T-cell (primary cell): ENCODE measurements at regions not wholly inside any gene's neighbourhood (a gene's known extent, or its start where the extent isn't known, plus 50 kb on each side); places are given as distances from the start of the nearest gene placed in this dataset.

ENCODE experiments used
- ATAC-seq, 4 experiments: fragments of 200-7000 bp in 3 of 4; fragments of 150-1000 bp in 1 of 4; cut with Tn5 transposase; replicated peaks in 1 of 4; 1 replicate in 3 of 4; 2 replicates in 1 of 4; pipeline ENCODE4 v1.10.0; 2021; ENCODE audit warnings: moderate library complexity in 3 of 4, mild to moderate bottlenecking in 2 of 4, moderate number of reproducible peaks in 1 of 4
- CTCF ChIA-PET, 2 donors: fragments of 300-600 bp; sonication (Branson Sonifier 250); formaldehyde crosslinking; loops; one replicate each; lab custom pipeline; 2022; ENCODE audit warnings: antibody characterized with exemption in 2 of 2; lab: Charles Lee
- POLR2A ChIA-PET, 2 donors: fragments of 300-600 bp; sonication (Branson Sonifier 250); formaldehyde crosslinking; loops; one replicate each; lab custom pipeline; 2022; ENCODE audit warnings: antibody characterized with exemption in 2 of 2; lab: Charles Lee
- DNase-seq, 35 experiments: peaks; one replicate each; pipeline versions ENCODE4 v3.0.0 to v3.0.0-alpha.2; 2013 to 2023
- H3K27ac ChIP-seq: one replicate; pipeline ENCODE4 v1.5.1; 2013; ENCODE audit warnings: low read length
- H3K27me3 ChIP-seq, 2 experiments: replicated peaks in 1 of 2; 1 replicate in 1 of 2; 2 replicates in 1 of 2; pipeline versions ENCODE4 v1.6.1 to v1.7.0; 2013; ENCODE audit warnings: low read length in 1 of 2, mixed read lengths in 1 of 2; ENCODE audit not compliant: control insufficient read depth in 2 of 2, insufficient read depth in 2 of 2; ENCODE audit errors: extremely low read depth in 1 of 2
- H3K36me3 ChIP-seq, 2 donors: 1 replicate in 1 of 2; 2 replicates in 1 of 2; pipeline versions ENCODE4 v1.6.1 to v1.7.0; 2013; ENCODE audit warnings: low read length in 1 of 2; ENCODE audit not compliant: control insufficient read depth in 2 of 2, insufficient read depth in 1 of 2; ENCODE audit errors: extremely low read depth in 1 of 2
- H3K4me1 ChIP-seq, 2 experiments: 1 replicate in 1 of 2; 2 replicates in 1 of 2; pipeline versions ENCODE4 v1.6.1 to v1.7.0; 2013; ENCODE audit warnings: low read length in 2 of 2, mixed read lengths in 1 of 2; ENCODE audit not compliant: insufficient read depth in 2 of 2, control insufficient read depth in 1 of 2; ENCODE audit errors: extremely low read depth in 1 of 2
- H3K4me3 ChIP-seq, 2 donors: 1 replicate in 1 of 2; 2 replicates in 1 of 2; pipeline versions ENCODE4 v1.5.1 to v1.7.0; 2013; ENCODE audit warnings: mild to moderate bottlenecking in 2 of 2, low read length in 1 of 2, moderate library complexity in 1 of 2; ENCODE audit not compliant: control insufficient read depth in 1 of 2; ENCODE audit errors: extremely low read depth in 1 of 2
- H3K9me3 ChIP-seq: 2 replicates; pipeline ENCODE4 v1.7.0; 2013
- H3K27ac Mint-ChIP-seq, 2 donors: one replicate each; pipeline ENCODE4 v1.8.0; 2020 to 2021; ENCODE audit warnings: mild to moderate bottlenecking in 2 of 2, mixed read lengths in 2 of 2
- H3K27me3 Mint-ChIP-seq, 2 donors: one replicate each; pipeline ENCODE4 v1.8.0; 2021 to 2022; ENCODE audit warnings: mixed read lengths in 2 of 2
- H3K36me3 Mint-ChIP-seq: one replicate; pipeline ENCODE4 v1.8.0; 2021; ENCODE audit warnings: mixed read lengths
- H3K4me1 Mint-ChIP-seq, 3 donors: one replicate each; pipeline ENCODE4 v1.8.0; 2020 to 2022; ENCODE audit warnings: mixed read lengths in 3 of 3, mild to moderate bottlenecking in 1 of 3
- H3K4me3 Mint-ChIP-seq, 3 donors: one replicate each; pipeline ENCODE4 v1.8.0; 2020 to 2022; ENCODE audit warnings: mild to moderate bottlenecking in 3 of 3, mixed read lengths in 3 of 3, moderate library complexity in 3 of 3
- H3K9me3 Mint-ChIP-seq, 3 donors: one replicate each; pipeline ENCODE4 v1.8.0; 2020 to 2022; ENCODE audit warnings: mixed read lengths in 3 of 3
- WGBS: methylation state at CpG from one replicate; pipeline ENCODE4 v1.1.5; 2013; ENCODE audit warnings: missing lambda C conversion rate; ENCODE audit not compliant: insufficient coverage; 5-methylcytosine and 5-hydroxymethylcytosine counted together

DNA sequence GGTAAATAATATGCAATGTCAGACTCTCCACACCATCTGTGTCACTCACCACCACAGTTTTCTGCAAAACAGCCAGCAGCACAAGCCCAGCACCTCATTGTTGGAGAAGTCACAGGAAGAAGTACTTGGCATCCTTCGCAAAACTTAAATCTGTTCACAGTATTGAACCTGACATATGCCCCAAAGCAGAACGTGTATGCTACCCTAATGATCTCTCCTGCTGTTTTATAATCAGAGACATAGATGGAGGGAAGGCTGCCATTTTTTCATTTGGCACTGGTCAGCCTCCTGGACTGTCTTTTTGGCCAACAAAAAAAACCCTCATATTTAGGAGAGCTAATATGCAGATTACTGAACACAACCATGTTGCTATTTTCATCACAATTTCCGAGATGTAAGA lies 1272.9 kb downstream of the ROBO1 start:
- no peak for DNase-seq
- CTCF ChIA-PET, result no interaction called here
- peaks cover 3 to 14% (median 6%) of the 10 kb centered on the region in 3 donors for H3K9me3 Mint-ChIP-seq

GRCh38 chr3:78495301-78495700 lies 1272.5 kb downstream of the ROBO1 start:
- H3K4me1 ChIP-seq, result no peaks in the 10 kb centered on the region
- POLR2A ChIA-PET, result no interaction called here
- no peak for DNase-seq
- Mint-ChIP-seq H3K4me3 (no peak overlapping the region), H3K9me3 (peaks cover 3 to 14% (median 6%) of the 10 kb centered on the region in 3 donors), H3K27me3 (no peaks in the 10 kb centered on the region), H3K4me1 (no peaks in the 10 kb centered on the region), H3K36me3 (no peaks in the 10 kb centered on the region), H3K27ac (no peak overlapping the region)
- no CpG with 5 or more reads among the region's 1 CpG for WGBS
- H3K9me3 ChIP-seq, result no peaks in the 10 kb centered on the region
- H3K36me3 ChIP-seq, result no peaks in the 10 kb centered on the region
- H3K4me3 ChIP-seq, result no peak overlapping the region
- ATAC-seq, result no peak
- H3K27me3 ChIP-seq, result no peaks in the 10 kb centered on the region
- CTCF ChIA-PET, result no interaction called here
- H3K27ac ChIP-seq, result no peak overlapping the region

More for the DNA sequence above, 1272.9 kb downstream of the ROBO1 start:
- Histone ChIP-seq H3K9me3 (no peaks in the 10 kb centered on the region), H3K27me3 (no peaks in the 10 kb centered on the region), H3K4me3 (no peak overlapping the region), H3K4me1 (no peaks in the 10 kb centered on the region), H3K27ac (no peak overlapping the region), H3K36me3 (no peaks in the 10 kb centered on the region)
- H3K4me3 Mint-ChIP-seq, result no peak overlapping the region
- H3K4me1 Mint-ChIP-seq, result no peaks in the 10 kb centered on the region
- POLR2A ChIA-PET, result no interaction called here
- no CpG with 5 or more reads among the region's 3 CpGs for WGBS
- no peak overlapping the region for H3K27ac Mint-ChIP-seq
- H3K27me3 Mint-ChIP-seq, result no peaks in the 10 kb centered on the region
- ATAC-seq, result no peak
- H3K36me3 Mint-ChIP-seq, result no peaks in the 10 kb centered on the region

DNA sequence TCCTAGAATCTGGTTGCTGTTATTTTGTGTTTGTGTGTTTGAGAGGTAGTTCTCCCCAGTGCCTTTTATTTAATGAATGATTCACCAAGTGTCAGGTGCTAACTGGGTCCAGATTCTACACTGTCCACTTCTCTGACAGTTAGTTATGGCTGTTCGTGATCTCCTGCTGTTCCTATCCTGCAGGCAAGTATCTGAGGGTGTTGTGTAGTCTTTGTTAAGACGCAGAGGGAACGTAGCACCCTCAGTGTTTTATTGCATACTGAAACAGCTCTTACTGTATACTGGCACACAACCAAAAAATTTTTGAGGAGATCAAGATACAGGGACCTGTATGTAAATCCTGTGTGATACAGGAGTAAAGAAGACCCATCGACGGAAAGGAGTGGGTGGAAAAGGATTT lies 1271.3 kb downstream of the ROBO1 start:
- ATAC-seq (no peak), DNase-seq (no peak)
- H3K4me3 Mint-ChIP-seq, result no peak overlapping the region
- no peaks in the 10 kb centered on the region for H3K4me1 ChIP-seq
- H3K27ac ChIP-seq, result no peak overlapping the region
- no peaks in the 10 kb centered on the region for H3K27me3 Mint-ChIP-seq
- POLR2A ChIA-PET, result no interaction called here
- H3K27ac Mint-ChIP-seq, result no peak overlapping the region
- H3K4me1 Mint-ChIP-seq, result no peaks in the 10 kb centered on the region
- WGBS, result no CpG with 5 or more reads among the region's 5 CpGs
- no peaks in the 10 kb centered on the region for H3K9me3 ChIP-seq
- CTCF ChIA-PET, result no interaction called here
- no peaks in the 10 kb centered on the region for H3K36me3 Mint-ChIP-seq
- H3K36me3 ChIP-seq, result no peaks in the 10 kb centered on the region
- H3K4me3 ChIP-seq, result no peak overlapping the region
- H3K27me3 ChIP-seq, result no peaks in the 10 kb centered on the region
- peaks cover 3 to 20% (median 10%) of the 10 kb centered on the region in 3 donors for H3K9me3 Mint-ChIP-seq

- no peaks in the 10 kb centered on the region for H3K36me3 Mint-ChIP-seq
- ATAC-seq (no peak), DNase-seq (no peak)
- H3K9me3 ChIP-seq, result no peaks in the 10 kb centered on the region
- H3K27me3 Mint-ChIP-seq, result no peaks in the 10 kb centered on the region
- no peak overlapping the region for H3K4me3 ChIP-seq
- 74% methylated on average over 4 of the region's 4 CpGs for WGBS
- peaks cover 3 to 20% (median 10%) of the 10 kb centered on the region in 3 donors for H3K9me3 Mint-ChIP-seq
- H3K27ac ChIP-seq, result no peak overlapping the region
- ChIA-PET POLR2A (no interaction called here), CTCF (no interaction called here)
- no peaks in the 10 kb centered on the region for H3K4me1 Mint-ChIP-seq
- no peak overlapping the region for H3K27ac Mint-ChIP-seq
- no peak overlapping the region for H3K4me3 Mint-ChIP-seq
- H3K27me3 ChIP-seq, result no peaks in the 10 kb centered on the region
- no peaks in the 10 kb centered on the region for H3K36me3 ChIP-seq
- no peaks in the 10 kb centered on the region for H3K4me1 ChIP-seq
Observed at GRCh38 chr3:78497021-78497420, 1270.8 kb downstream of the ROBO1 start.

- H3K36me3 Mint-ChIP-seq, result no peaks in the 10 kb centered on the region
- Histone ChIP-seq H3K27me3 (no peaks in the 10 kb centered on the region), H3K27ac (no peak overlapping the region), H3K4me3 (no peak overlapping the region), H3K9me3 (no peaks in the 10 kb centered on the region), H3K36me3 (no peaks in the 10 kb centered on the region), H3K4me1 (no peaks in the 10 kb centered on the region)
- no peak overlapping the region for H3K4me3 Mint-ChIP-seq
- DNase-seq (no peak), ATAC-seq (no peak)
- CTCF ChIA-PET, result no interaction called here
- H3K9me3 Mint-ChIP-seq, result peaks cover 5 to 20% (median 10%) of the 10 kb centered on the region in 3 donors
- no peaks in the 10 kb centered on the region for H3K27me3 Mint-ChIP-seq
- no CpG with 5 or more reads among the region's 2 CpGs for WGBS
- H3K27ac Mint-ChIP-seq, result no peak overlapping the region
- POLR2A ChIA-PET, result interaction anchor here in 1 of 2 donors (0.6 kb wide), 1 partner anchor 33 kb away, joined by 3 read pairs; no protein-coding TSS in a partner anchor
- no peaks in the 10 kb centered on the region for H3K4me1 Mint-ChIP-seq
Observed at GRCh38 chr3:78497767-78498166, 1270.0 kb downstream of the ROBO1 start.

- H3K27ac Mint-ChIP-seq, result no peak overlapping the region
- DNase-seq, result no peak
- no CpG with 5 or more reads among the region's 4 CpGs for WGBS
- no peaks in the 10 kb centered on the region for H3K27me3 Mint-ChIP-seq
- CTCF ChIA-PET, result no interaction called here
- no peak for ATAC-seq
- Histone ChIP-seq H3K27ac (no peak overlapping the region), H3K36me3 (no peaks in the 10 kb centered on the region), H3K4me3 (no peak overlapping the region), H3K4me1 (no peaks in the 10 kb centered on the region), H3K27me3 (no peaks in the 10 kb centered on the region), H3K9me3 (no peaks in the 10 kb centered on the region)
- no peak overlapping the region for H3K4me3 Mint-ChIP-seq
- POLR2A ChIA-PET, result no interaction called here
- no peaks in the 10 kb centered on the region for H3K4me1 Mint-ChIP-seq
- no peaks in the 10 kb centered on the region for H3K36me3 Mint-ChIP-seq
- H3K9me3 Mint-ChIP-seq, result peaks cover 14 to 24% (median 23%) of the 10 kb centered on the region in 3 donors
Observed at GRCh38 chr3:78506061-78506460, 1261.7 kb downstream of the ROBO1 start.

DNA sequence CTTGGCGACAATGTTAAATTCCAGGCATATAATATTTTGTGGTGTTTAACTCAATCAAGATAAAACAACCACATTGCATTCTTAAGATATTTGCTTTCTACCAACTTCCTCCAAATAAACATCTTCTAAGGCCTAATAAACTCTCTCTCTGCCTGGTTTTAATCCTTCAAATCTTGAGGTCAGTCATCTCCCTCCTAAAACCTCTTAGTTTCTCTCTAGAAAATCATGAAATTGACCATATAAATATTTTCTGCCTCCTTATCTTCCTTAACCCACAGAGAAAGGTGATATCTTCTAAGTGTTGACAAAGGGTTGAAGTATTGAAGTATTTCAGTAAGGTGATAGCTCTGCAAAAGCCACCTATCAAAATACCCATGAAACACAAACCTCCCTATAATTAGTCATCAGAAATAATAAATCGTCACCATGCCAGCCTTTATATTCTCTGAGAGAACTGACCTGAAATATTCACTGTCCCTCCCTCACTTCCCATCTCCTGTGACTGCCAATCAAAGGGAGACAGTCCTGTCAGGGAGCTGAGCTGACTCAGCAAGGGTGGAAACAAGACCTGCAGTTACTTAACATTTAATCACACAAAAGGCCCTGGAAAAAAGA lies 1261.1 kb downstream of the ROBO1 start:
- no peaks in the 10 kb centered on the region for H3K36me3 Mint-ChIP-seq
- CTCF ChIA-PET, result no interaction called here

More for the DNA sequence above, 1261.1 kb downstream of the ROBO1 start:
- WGBS, result 0% methylated on average over 1 of the region's 2 CpGs
- Mint-ChIP-seq H3K27ac (no peak overlapping the region), H3K4me1 (no peaks in the 10 kb centered on the region), H3K27me3 (no peaks in the 10 kb centered on the region), H3K4me3 (no peak overlapping the region), H3K9me3 (peaks cover 14 to 24% (median 19%) of the 10 kb centered on the region in 3 donors)
- Histone ChIP-seq H3K4me3 (no peak overlapping the region), H3K27me3 (no peaks in the 10 kb centered on the region), H3K4me1 (no peaks in the 10 kb centered on the region), H3K36me3 (no peaks in the 10 kb centered on the region), H3K9me3 (no peaks in the 10 kb centered on the region), H3K27ac (no peak overlapping the region)
- ATAC-seq, result no peak
- POLR2A ChIA-PET, result no interaction called here
- no peak for DNase-seq
